K562 (cell line): ENCODE measurements at regions not wholly inside any gene's neighbourhood (a gene's known extent, or its start where the extent isn't known, plus 50 kb on each side); places are given as distances from the start of the nearest gene placed in this dataset.

ENCODE experiments used
- BHLHE40 ChIP-seq: IDR thresholded peaks from 2 replicates; pipeline ENCODE4 v1.6.1; 2011; ENCODE audit warnings: low read length, improper control_type of control experiment
- BRCA1 ChIP-seq, 2 experiments: fragments of 450-650 bp in 1 of 2; sonication (generic) in 1 of 2; formaldehyde crosslinking in 1 of 2; IDR thresholded peaks; 2 replicates each; pipeline versions ENCODE4 v1.5.0 to v1.6.1; 2017 to 2020; ENCODE audit warnings: mild to moderate bottlenecking in 1 of 2, missing genetic modification reagents in 1 of 2
- HMGN3 ChIP-seq: IDR thresholded peaks from 2 replicates; pipeline ENCODE4 v1.6.1; 2011; ENCODE audit warnings: borderline replicate concordance, low read depth, mild to moderate bottlenecking, mixed read lengths, low read length; ENCODE audit not compliant: insufficient read length; ENCODE audit errors: extremely low read depth
- KLF6 ChIP-seq: fragments of 250-450 bp; sonication (Bioruptor Pico); IDR thresholded peaks from 2 replicates; pipeline ENCODE4 v1.4.0; 2020; ENCODE audit warnings: mild to moderate bottlenecking, moderate library complexity, borderline replicate concordance
- TAF1 ChIP-seq: IDR thresholded peaks from 2 replicates; pipeline ENCODE4 v1.6.1; 2011; ENCODE audit warnings: mild to moderate bottlenecking, low read length, moderate library complexity; ENCODE audit not compliant: insufficient read depth, control insufficient read depth, severe bottlenecking; ENCODE audit errors: extremely low read depth
- ZNF778 ChIP-seq: fragments of 450-650 bp; formaldehyde crosslinking; IDR thresholded peaks from 2 replicates; pipeline ENCODE4 v1.4.0; 2020; ENCODE audit warnings: mild to moderate bottlenecking, moderate library complexity
- ZSCAN29 ChIP-seq: fragments of 450-650 bp; IDR thresholded peaks from 2 replicates; pipeline ENCODE4 v1.6.1; 2017
- TF ChIP-seq, protein P1 (sequence below): fragments of 250-450 bp; sonication (Bioruptor Pico); IDR thresholded peaks from 2 replicates; pipeline ENCODE4 v1.8.0; 2022; ENCODE audit warnings: moderate library complexity, mild to moderate bottlenecking, inconsistent platforms
- TF ChIP-seq, protein P2 (sequence below): fragments of 250-450 bp; sonication (Bioruptor Pico); IDR thresholded peaks from 2 replicates; pipeline ENCODE4 v1.8.0; 2022; ENCODE audit warnings: inconsistent platforms
- TF ChIP-seq, protein P3 (sequence below): sonication (generic); formaldehyde crosslinking; IDR thresholded peaks from 2 replicates; pipeline ENCODE4 v1.8.1; 2023; ENCODE audit warnings: mild to moderate bottlenecking, missing genetic modification reagents, moderate library complexity
- TF ChIP-seq, protein P4 (sequence below): sonication (generic); formaldehyde crosslinking; IDR thresholded peaks from 2 replicates; pipeline ENCODE4 v1.8.0; 2022; ENCODE audit warnings: mild to moderate bottlenecking, missing genetic modification reagents

- TF ChIP-seq, protein P1, sequence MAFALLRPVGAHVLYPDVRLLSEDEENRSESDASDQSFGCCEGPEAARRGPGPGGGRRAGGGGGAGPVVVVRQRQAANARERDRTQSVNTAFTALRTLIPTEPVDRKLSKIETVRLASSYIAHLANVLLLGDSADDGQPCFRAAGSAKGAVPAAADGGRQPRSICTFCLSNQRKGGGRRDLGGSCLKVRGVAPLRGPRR (CRISPR knock-in tag), result no peak
- TF ChIP-seq BRCA1 (IDR thresholded peaks at IDR 0.05) (no peak), BRCA1 (CRISPR knock-in tag; IDR thresholded peaks at IDR 0.05) (no peak), BHLHE40 (no peak), HMGN3 (no peak), ZNF778 (no peak), KLF6 (CRISPR knock-in tag) (no peak), ZSCAN29 (no peak), TAF1 (no peak)
- TF ChIP-seq, protein P2, sequence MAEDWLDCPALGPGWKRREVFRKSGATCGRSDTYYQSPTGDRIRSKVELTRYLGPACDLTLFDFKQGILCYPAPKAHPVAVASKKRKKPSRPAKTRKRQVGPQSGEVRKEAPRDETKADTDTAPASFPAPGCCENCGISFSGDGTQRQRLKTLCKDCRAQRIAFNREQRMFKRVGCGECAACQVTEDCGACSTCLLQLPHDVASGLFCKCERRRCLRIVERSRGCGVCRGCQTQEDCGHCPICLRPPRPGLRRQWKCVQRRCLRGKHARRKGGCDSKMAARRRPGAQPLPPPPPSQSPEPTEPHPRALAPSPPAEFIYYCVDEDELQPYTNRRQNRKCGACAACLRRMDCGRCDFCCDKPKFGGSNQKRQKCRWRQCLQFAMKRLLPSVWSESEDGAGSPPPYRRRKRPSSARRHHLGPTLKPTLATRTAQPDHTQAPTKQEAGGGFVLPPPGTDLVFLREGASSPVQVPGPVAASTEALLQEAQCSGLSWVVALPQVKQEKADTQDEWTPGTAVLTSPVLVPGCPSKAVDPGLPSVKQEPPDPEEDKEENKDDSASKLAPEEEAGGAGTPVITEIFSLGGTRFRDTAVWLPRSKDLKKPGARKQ, result no peak
- TF ChIP-seq, protein P3, sequence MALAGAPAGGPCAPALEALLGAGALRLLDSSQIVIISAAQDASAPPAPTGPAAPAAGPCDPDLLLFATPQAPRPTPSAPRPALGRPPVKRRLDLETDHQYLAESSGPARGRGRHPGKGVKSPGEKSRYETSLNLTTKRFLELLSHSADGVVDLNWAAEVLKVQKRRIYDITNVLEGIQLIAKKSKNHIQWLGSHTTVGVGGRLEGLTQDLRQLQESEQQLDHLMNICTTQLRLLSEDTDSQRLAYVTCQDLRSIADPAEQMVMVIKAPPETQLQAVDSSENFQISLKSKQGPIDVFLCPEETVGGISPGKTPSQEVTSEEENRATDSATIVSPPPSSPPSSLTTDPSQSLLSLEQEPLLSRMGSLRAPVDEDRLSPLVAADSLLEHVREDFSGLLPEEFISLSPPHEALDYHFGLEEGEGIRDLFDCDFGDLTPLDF, result no peak
- TF ChIP-seq, protein P4, sequence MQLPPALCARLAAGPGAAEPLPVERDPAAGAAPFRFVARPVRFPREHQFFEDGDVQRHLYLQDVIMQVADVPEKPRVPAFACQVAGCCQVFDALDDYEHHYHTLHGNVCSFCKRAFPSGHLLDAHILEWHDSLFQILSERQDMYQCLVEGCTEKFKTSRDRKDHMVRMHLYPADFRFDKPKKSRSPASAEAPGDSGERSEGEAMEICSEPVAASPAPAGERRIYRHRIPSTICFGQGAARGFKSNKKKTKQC, result no peak
These were observed 312.4 kb upstream of the RTL1 start (continued) for GRCh38 chr14:101215927-101216326.
